ENCODE measurements at regions not wholly inside any gene's neighbourhood (a gene's known extent, or its start where the extent isn't known, plus 50 kb on each side); places are given as distances from the start of the nearest gene placed in this dataset.
A peak's percentile ranks its signal among the peaks of the same experiment; 100 is the strongest.

GRCh38 chr7:26584326-26584725 lies 280.1 kb downstream of the SKAP2 start:
- Histone ChIP-seq H3K36me3 (ENCODE audit: control insufficient read depth in 1 of 2, insufficient read depth in 2 of 2, low read length in 2 of 2) (no peaks in the 10 kb centered on the region), H3K27ac (ENCODE audit: low read depth, low read length) (no peak overlapping the region), H3K4ac (ENCODE audit: low read depth, low read length) (no peak overlapping the region), H3K18ac (ENCODE audit: low read length) (no peak overlapping the region), H4K91ac (ENCODE audit: low read depth, low read length) (no peak overlapping the region), H4K12ac (ENCODE audit: low read depth, low read length) (no peak overlapping the region), H2AFZ (ENCODE audit: insufficient read depth, low read length, poor library complexity) (no peak overlapping the region), H2BK120ac (ENCODE audit: insufficient read depth, low read length, poor library complexity) (no peak overlapping the region), H3K14ac (ENCODE audit: low read length) (no peak overlapping the region), H3K27me3 (ENCODE audit: insufficient read depth, low read length) (no peaks in the 10 kb centered on the region), H3K4me3 (ENCODE audit: low read depth, low read length) (no peak overlapping the region), H3K79me2 (ENCODE audit: control insufficient read depth, insufficient read depth, low read length, poor library complexity) (no peaks in the 10 kb centered on the region), H2AK5ac (ENCODE audit: low read length) (no peak overlapping the region), H3K9ac (ENCODE audit: low read length) (no peak overlapping the region), H3K79me1 (ENCODE audit: low read length) (no peaks in the 10 kb centered on the region), H3K23ac (ENCODE audit: low read length) (no peak overlapping the region), H2BK12ac (ENCODE audit: low read length) (no peak overlapping the region), H3K9me3 (ENCODE audit: insufficient read depth, low read depth, low read length) (no peaks in the 10 kb centered on the region), H4K8ac (ENCODE audit: low read depth, low read length) (no peak overlapping the region), H3K4me1 (ENCODE audit: control insufficient read depth in 1 of 2, insufficient read depth in 2 of 2, low read length in 2 of 2) (no peaks in the 10 kb centered on the region), H3K4me2 (ENCODE audit: low read length) (no peak overlapping the region), H2BK5ac (ENCODE audit: low read depth, low read length, poor library complexity) (no peak overlapping the region)
- no CpG with 5 or more reads among the region's 2 CpGs for WGBS (ENCODE audit: extremely low coverage, insufficient coverage, insufficient read length)
- DNase-seq: no peak

GRCh38 chr7:26584987-26585665 lies 279.3 kb downstream of the SKAP2 start:
- no peak overlapping the region for H3K23ac ChIP-seq (ENCODE audit: low read length)
- no peak overlapping the region for H4K8ac ChIP-seq (ENCODE audit: low read depth, low read length)
- no peaks in the 10 kb centered on the region for H3K79me1 ChIP-seq (ENCODE audit: low read length)
- H3K18ac ChIP-seq (ENCODE audit: low read length): no peak overlapping the region
- H3K9ac ChIP-seq (ENCODE audit: low read length): no peak overlapping the region
- no peaks in the 10 kb centered on the region for H3K79me2 ChIP-seq (ENCODE audit: control insufficient read depth, insufficient read depth, low read length, poor library complexity)
- H3K9me3 ChIP-seq (ENCODE audit: insufficient read depth, low read depth, low read length): no peaks in the 10 kb centered on the region
- no peak overlapping the region for H4K91ac ChIP-seq (ENCODE audit: low read depth, low read length)
- H3K4me3 ChIP-seq (ENCODE audit: low read depth, low read length): no peak overlapping the region
- H2AFZ ChIP-seq (ENCODE audit: insufficient read depth, low read length, poor library complexity): no peak overlapping the region
- H2BK5ac ChIP-seq (ENCODE audit: low read depth, low read length, poor library complexity): no peak overlapping the region
- no peak for DNase-seq
- no peaks in the 10 kb centered on the region for H3K27me3 ChIP-seq (ENCODE audit: insufficient read depth, low read length)
- no peak overlapping the region for H2BK120ac ChIP-seq (ENCODE audit: insufficient read depth, low read length, poor library complexity)
- H3K4me1 ChIP-seq (ENCODE audit: control insufficient read depth in 1 of 2, insufficient read depth in 2 of 2, low read length in 2 of 2): no peaks in the 10 kb centered on the region
- no peak overlapping the region for H2AK5ac ChIP-seq (ENCODE audit: low read length)
- no CpG with 5 or more reads among the region's 9 CpGs for WGBS (ENCODE audit: extremely low coverage, insufficient coverage, insufficient read length)
- no peak overlapping the region for H3K4me2 ChIP-seq (ENCODE audit: low read length)
- H3K4ac ChIP-seq (ENCODE audit: low read depth, low read length): no peak overlapping the region
- H2BK12ac ChIP-seq (ENCODE audit: low read length): no peak overlapping the region
- H3K36me3 ChIP-seq (ENCODE audit: control insufficient read depth in 1 of 2, insufficient read depth in 2 of 2, low read length in 2 of 2): no peaks in the 10 kb centered on the region
- H3K14ac ChIP-seq (ENCODE audit: low read length): no peak overlapping the region
- no peak overlapping the region for H3K27ac ChIP-seq (ENCODE audit: low read depth, low read length)
- no peak overlapping the region for H4K12ac ChIP-seq (ENCODE audit: low read depth, low read length)

GRCh38 chr7:26587536-26587935 lies 276.9 kb downstream of the SKAP2 start:
- Histone ChIP-seq H2AK5ac (ENCODE audit: low read length) (no peak overlapping the region), H3K79me2 (ENCODE audit: control insufficient read depth, insufficient read depth, low read length, poor library complexity) (no peaks in the 10 kb centered on the region), H3K18ac (ENCODE audit: low read length) (no peak overlapping the region), H3K27ac (ENCODE audit: low read depth, low read length) (no peak overlapping the region), H2AFZ (ENCODE audit: insufficient read depth, low read length, poor library complexity) (no peak overlapping the region), H3K4ac (ENCODE audit: low read depth, low read length) (no peak overlapping the region), H3K23ac (ENCODE audit: low read length) (no peak overlapping the region), H3K4me1 (ENCODE audit: control insufficient read depth in 1 of 2, insufficient read depth in 2 of 2, low read length in 2 of 2) (no peaks in the 10 kb centered on the region), H3K79me1 (ENCODE audit: low read length) (no peaks in the 10 kb centered on the region), H2BK120ac (ENCODE audit: insufficient read depth, low read length, poor library complexity) (no peak overlapping the region), H3K36me3 (ENCODE audit: control insufficient read depth in 1 of 2, insufficient read depth in 2 of 2, low read length in 2 of 2) (no peaks in the 10 kb centered on the region), H3K4me3 (ENCODE audit: low read depth, low read length) (peak overlapping the region; percentile 31), H3K9me3 (ENCODE audit: insufficient read depth, low read depth, low read length) (no peaks in the 10 kb centered on the region), H4K12ac (ENCODE audit: low read depth, low read length) (no peak overlapping the region), H4K8ac (ENCODE audit: low read depth, low read length) (no peak overlapping the region), H4K91ac (ENCODE audit: low read depth, low read length) (no peak overlapping the region), H3K9ac (ENCODE audit: low read length) (no peak overlapping the region), H2BK5ac (ENCODE audit: low read depth, low read length, poor library complexity) (no peak overlapping the region), H3K4me2 (ENCODE audit: low read length) (no peak overlapping the region), H3K14ac (ENCODE audit: low read length) (no peak overlapping the region), H3K27me3 (ENCODE audit: insufficient read depth, low read length) (no peaks in the 10 kb centered on the region), H2BK12ac (ENCODE audit: low read length) (no peak overlapping the region)
- DNase-seq: no peak
- no CpG with 5 or more reads among the region's 10 CpGs for WGBS (ENCODE audit: extremely low coverage, insufficient coverage, insufficient read length)

- H2BK5ac ChIP-seq (ENCODE audit: low read depth, low read length, poor library complexity): no peak overlapping the region
Observed at GRCh38 chr7:26588511-26588910, 275.9 kb downstream of the SKAP2 start.

More at GRCh38 chr7:26588511-26588910, 275.9 kb downstream of the SKAP2 start:
- no peak overlapping the region for H3K14ac ChIP-seq (ENCODE audit: low read length)
- WGBS (ENCODE audit: extremely low coverage, insufficient coverage, insufficient read length): no CpG with 5 or more reads among the region's 1 CpG
- H3K9me3 ChIP-seq (ENCODE audit: insufficient read depth, low read depth, low read length): no peaks in the 10 kb centered on the region
- H3K4me3 ChIP-seq (ENCODE audit: low read depth, low read length): no peak overlapping the region
- H3K27me3 ChIP-seq (ENCODE audit: insufficient read depth, low read length): no peaks in the 10 kb centered on the region
- H3K79me1 ChIP-seq (ENCODE audit: low read length): no peaks in the 10 kb centered on the region
- no peak overlapping the region for H4K8ac ChIP-seq (ENCODE audit: low read depth, low read length)
- H3K9ac ChIP-seq (ENCODE audit: low read length): no peak overlapping the region
- no peaks in the 10 kb centered on the region for H3K4me1 ChIP-seq (ENCODE audit: control insufficient read depth in 1 of 2, insufficient read depth in 2 of 2, low read length in 2 of 2)
- no peak overlapping the region for H2BK12ac ChIP-seq (ENCODE audit: low read length)
- no peaks in the 10 kb centered on the region for H3K36me3 ChIP-seq (ENCODE audit: control insufficient read depth in 1 of 2, insufficient read depth in 2 of 2, low read length in 2 of 2)
- H3K4me2 ChIP-seq (ENCODE audit: low read length): no peak overlapping the region
- no peak overlapping the region for H2BK120ac ChIP-seq (ENCODE audit: insufficient read depth, low read length, poor library complexity)
- H3K27ac ChIP-seq (ENCODE audit: low read depth, low read length): no peak overlapping the region
- DNase-seq: no peak
- no peak overlapping the region for H3K4ac ChIP-seq (ENCODE audit: low read depth, low read length)
- no peak overlapping the region for H4K12ac ChIP-seq (ENCODE audit: low read depth, low read length)
- no peak overlapping the region for H3K18ac ChIP-seq (ENCODE audit: low read length)
- H4K91ac ChIP-seq (ENCODE audit: low read depth, low read length): no peak overlapping the region
- H2AK5ac ChIP-seq (ENCODE audit: low read length): no peak overlapping the region
- no peak overlapping the region for H3K23ac ChIP-seq (ENCODE audit: low read length)
- no peaks in the 10 kb centered on the region for H3K79me2 ChIP-seq (ENCODE audit: control insufficient read depth, insufficient read depth, low read length, poor library complexity)
- no peak overlapping the region for H2AFZ ChIP-seq (ENCODE audit: insufficient read depth, low read length, poor library complexity)

Measured in trophoblast cell (in vitro differentiated cells and primary cell).